ENCODE measurements at regions not wholly inside any gene's neighbourhood (a gene's known extent, or its start where the extent isn't known, plus 50 kb on each side); places are given as distances from the start of the nearest gene placed in this dataset.
"Not testable (repeated sequence)": the region's sequence is repeated elsewhere in the genome, so short reads cannot be mapped to it uniquely, and the experiment has no call there.

DNA sequence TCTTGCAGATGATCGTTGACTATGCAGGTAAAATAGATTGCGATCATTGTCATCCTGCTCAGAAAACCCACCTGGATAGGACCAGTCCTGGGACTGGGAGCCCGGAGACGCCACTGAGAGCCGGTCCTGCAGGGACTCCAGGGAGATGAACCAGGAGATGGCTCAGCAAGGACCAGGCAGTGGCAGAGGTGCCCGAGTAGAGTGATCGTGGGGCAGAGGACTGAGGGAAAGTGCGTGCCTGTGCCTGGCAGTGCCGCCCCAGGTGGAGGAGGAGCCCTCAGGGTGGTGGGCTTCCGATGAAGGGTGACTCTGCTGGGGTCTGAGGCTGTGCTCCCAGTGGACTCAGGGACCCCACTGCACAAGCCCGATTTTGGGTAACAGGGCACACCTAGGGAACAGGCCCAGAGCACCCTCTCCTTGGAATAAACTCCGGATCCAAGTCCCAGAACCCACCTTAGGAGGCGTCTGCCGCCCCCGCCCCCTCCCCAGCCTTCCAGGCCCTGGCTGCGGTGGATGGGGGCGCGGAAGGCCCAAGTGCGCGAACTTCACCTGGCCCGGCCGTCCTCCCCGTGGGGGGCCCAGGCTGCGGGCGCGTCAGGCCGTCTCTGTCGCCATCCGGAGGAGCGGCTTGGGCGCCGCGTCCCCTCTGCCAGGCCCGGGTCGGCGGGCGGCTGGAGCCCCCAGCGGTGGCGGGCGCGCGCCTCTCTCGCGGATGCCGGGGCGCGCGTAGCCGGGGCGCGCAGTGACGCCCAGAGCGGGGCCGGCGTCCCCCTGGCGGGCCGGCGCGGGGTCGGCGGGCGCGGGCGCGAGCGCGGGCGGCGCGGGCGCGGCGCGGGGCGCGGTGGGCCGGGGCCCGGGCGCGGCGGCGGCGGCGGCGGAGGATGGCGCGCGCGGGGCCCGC, 1338.8 kb downstream of the BRD1 start:
- DNase-seq (ENCODE audit: low read depth), result peak; percentile 19

GRCh38 chr22:48488149-48488551, 1339.5 kb downstream of the BRD1 start:
- no peak for DNase-seq (ENCODE audit: low read depth)

- no peak for DNase-seq (ENCODE audit: low read depth)
These were observed 1341.1 kb downstream of the BRD1 start for GRCh38 chr22:48486558-48486957.

DNA sequence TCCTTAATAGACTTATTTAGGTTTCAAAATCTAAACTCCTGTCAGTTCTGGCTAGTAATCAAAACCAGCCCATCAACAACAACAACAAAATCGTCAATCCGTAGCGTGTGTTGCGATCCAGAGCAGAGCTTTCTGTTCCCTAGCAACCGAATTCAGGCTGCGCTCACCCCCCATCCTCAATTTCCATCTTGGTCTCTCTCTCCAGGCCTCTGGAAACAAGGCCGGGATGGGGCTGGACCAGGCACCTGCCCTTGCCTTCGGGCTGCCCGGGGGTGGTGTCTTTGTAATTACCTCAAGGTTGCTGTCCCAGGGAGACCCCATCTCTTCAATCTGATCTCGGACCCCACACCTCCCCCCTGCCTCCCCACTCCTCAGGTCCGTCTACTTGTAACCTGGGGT, 1341.5 kb downstream of the BRD1 start:
- DNase-seq (ENCODE audit: low read depth), result no peak

DNA sequence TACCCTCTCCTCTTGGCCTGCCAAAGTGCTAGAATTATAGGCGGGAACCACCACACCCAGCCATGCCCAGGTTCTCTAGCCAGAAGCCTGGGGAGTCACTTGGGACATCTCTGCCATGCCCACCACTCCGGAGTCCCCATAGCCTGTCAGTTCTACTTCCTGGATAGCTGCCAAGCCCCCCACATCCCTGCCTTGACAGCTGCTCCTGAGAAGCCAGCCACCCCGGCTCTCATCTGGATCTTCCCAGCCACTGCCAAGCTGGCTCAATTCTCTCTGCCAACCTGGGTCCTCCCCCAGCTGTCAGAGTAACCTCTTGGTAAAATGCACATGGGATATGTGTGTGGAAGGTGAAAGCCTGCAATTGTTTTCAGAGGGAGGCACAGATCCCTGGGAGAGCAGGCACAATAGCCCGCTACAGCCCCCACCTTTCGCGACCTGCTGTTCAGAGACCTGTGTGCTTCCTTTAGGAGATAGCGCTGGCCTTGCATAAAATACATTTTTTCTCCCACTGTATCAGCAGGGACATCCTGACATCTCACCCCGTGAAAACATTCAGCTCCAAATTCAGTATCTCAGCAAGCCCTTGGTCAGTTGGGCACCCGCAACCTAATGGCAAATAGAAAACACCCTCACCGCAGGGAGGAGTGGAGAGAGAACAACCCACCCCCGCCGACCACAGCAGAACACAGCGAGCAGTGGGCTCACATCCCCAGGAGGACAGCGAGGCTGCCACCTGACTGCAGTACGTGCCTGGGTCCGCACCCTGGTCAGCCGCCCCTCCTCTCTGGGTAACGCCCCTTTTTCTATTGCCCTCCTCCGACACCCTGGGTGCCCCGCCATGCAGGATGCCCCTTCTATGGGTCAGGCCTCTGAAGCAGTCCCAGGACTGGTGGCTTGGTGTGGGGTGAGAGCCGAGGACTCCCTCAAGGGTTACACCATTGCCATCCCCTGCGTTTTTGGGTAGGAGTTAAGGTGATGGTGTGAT, 1342.2 kb downstream of the BRD1 start:
- DNase-seq (ENCODE audit: low read depth), result no peak

GRCh38 chr22:48483764-48484528, 1343.7 kb downstream of the BRD1 start:
- no peak for DNase-seq (ENCODE audit: low read depth)

DNA sequence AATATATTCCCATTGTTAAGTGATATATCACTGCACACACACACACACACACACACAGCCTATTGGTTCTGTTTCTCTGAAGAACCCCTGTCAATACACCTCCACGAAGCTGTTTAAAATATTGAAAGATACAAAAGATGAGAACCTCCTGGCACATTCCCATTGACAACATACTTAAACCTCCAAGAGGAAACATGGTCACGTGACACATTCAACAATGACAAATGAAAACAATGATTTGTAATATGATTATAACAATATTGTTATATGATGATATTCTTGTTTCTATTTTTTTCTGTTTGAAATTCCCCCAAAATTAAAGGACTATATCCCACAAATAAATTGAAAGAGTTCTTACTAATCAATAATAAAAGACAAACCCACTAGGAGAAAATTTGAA, 1344.9 kb downstream of the BRD1 start:
- no peak for DNase-seq (ENCODE audit: low read depth)

DNA sequence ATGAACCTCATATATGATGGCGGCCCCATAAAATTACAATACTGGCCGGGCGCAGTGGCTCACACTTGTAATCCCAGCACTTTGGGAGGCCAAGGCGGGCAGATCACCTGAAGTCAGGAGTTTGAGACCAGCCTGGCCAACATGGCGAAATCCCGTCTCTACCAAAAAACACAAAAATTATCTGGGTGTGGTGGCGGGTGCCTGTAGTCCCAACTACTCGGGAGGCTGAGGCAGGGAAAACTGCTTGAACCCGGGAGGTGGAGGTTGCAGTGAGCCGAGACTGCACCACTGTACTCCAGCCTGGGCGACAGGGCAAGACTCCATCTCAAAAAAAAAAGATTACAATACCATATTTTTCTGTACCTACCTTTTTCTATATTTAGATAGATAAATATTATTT, 1345.5 kb downstream of the BRD1 start:
- DNase-seq (ENCODE audit: low read depth), result not testable (repeated sequence)

DNA sequence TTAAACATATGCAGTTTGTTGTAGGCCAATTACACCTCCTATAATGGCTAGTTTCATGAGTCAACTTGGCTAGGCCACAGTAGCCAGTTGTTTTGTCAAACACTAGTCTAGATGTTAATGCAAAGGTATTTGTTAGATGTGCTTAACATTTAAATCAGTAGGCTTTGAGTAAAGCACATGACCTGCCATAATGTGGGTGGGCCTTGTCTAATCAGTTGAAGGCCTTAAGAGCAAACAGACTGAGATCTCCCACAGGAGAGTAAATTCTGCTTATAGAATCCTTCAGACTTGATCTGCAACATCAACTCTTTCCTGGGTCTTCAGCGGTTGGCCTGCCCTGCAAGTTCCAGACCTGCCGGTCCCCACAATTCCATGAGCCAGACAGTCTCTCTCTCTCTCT, 1345.9 kb downstream of the BRD1 start:
- DNase-seq (ENCODE audit: low read depth), result no peak

GRCh38 chr22:48478529-48479265, 1349.0 kb downstream of the BRD1 start:
- no peak for DNase-seq (ENCODE audit: low read depth)

DNA sequence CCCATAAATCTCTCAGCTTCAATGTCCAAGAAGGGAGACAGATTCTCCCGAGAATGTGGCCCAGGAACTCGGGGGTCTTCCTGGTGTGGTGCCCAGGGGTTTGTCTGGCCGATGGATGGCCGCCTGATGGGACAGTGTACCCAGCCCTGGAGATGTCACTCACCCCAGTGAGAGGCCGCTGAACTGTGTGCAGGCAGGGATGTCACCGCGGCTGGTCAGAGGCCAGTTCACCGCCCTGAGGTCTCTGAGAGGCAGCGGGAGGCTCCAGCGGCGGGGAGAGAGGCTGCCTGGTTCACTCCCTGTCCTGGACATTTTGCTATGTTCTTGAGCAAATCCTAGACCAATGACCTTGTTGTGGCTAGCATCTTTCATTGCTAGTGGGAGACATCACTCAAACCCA, 1349.5 kb downstream of the BRD1 start:
- no peak for DNase-seq (ENCODE audit: low read depth)

GRCh38 chr22:48477031-48477721, 1350.5 kb downstream of the BRD1 start:
- no peak for DNase-seq (ENCODE audit: low read depth)

DNA sequence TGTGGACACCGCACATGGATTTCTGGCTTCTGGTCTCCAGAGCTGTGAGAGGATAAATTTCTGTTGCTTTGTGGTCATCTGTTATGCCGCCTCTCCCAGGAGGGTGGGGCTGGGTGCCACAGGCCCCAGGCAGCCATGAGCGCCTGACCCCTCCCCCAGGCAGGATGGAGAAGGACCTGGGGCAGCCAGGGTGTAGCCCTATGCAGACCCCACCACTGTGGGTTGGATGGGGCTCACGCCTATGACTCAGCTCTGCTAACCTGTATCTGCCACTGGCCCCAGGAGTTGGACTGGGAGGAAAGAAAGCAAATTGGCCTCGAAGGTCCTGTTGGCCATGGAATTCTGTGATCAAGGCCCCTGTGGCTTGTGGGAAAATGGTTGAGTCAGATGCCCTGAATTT, 1351.1 kb downstream of the BRD1 start:
- DNase-seq (ENCODE audit: low read depth), result no peak

DNA sequence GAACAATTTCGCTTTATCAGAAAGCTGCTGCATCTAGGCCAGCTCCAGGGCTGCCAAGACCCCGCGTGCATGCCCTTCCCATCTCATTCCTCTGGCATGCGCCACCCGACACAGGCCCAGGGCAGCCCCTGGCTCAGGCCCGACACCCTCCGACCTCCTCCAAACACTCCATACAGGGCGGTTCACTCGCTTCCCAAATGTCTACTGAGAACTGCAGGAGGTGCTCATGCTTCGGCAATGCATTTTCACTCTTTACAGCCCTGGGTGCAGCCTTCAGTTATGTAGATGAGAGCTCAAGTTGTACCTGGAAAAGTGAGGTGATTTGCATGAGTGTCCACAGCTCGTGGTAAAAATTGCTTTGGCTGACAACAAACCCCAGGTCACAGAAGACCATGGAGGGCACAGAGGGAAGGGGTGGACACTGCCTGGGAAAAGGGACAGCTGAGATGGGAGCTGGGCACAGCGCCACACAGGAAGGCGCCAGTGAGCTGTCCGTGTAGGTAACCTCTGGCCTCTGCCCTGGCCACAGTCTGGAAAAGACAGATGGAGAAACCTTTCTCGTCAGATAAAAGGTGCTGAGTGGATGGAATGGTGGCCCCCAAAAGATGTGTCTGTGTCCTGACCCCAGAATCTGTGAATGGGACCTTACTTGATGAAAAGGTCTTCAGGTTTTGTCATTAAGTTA, 1351.9 kb downstream of the BRD1 start:
- no peak for DNase-seq (ENCODE audit: low read depth)

- no peak for DNase-seq (ENCODE audit: low read depth)
These were observed 1352.8 kb downstream of the BRD1 start for GRCh38 chr22:48474881-48475280.

GRCh38 chr22:48473202-48473601, 1354.5 kb downstream of the BRD1 start:
- no peak for DNase-seq (ENCODE audit: low read depth)

GRCh38 chr22:48464246-48464645, 1363.4 kb downstream of the BRD1 start:
- DNase-seq (ENCODE audit: low read depth), result no peak

GRCh38 chr22:48459859-48460823, 1367.5 kb downstream of the BRD1 start:
- no peak for DNase-seq (ENCODE audit: low read depth)

DNA sequence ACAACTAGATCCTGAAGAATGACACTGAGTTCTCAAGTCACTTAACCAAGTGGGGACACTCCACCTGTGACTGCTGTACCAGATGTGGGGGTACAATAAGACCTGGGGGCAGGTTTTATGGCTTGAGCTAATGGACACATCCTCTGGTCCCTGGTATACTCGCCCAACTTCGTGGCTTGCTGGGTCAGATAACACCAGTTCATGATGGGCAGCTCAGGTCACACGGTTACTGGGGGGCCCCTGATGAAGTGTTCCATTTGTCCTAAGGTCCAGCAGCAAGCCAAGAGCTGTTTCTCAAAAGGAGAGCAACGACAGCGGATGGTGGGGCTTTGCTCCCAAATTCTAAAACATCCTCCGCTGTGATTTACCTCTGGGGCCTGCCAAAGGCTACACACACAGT, 1368.4 kb downstream of the BRD1 start:
- DNase-seq (ENCODE audit: low read depth), result no peak
